Lower lobe of right lung (tissue), 2 donors: ENCODE measurements at regions not wholly inside any gene's neighbourhood (a gene's known extent, or its start where the extent isn't known, plus 50 kb on each side); places are given as distances from the start of the nearest gene placed in this dataset.

Source experiments
- ATAC-seq, 2 donors: fragments of 200-7000 bp; cut with Tn5 transposase; one replicate each; pipeline ENCODE4 v1.9.1; 2020 to 2022; ENCODE audit warnings: mild to moderate bottlenecking in 2 of 2, moderate library complexity in 2 of 2
- DNase-seq: peaks from one replicate; pipeline ENCODE4 v3.0.0-alpha.2; 2020
- H3K27ac ChIP-seq: fragments of 200-600 bp; one replicate; pipeline ENCODE4 v1.8.0; 2022
- H3K27me3 ChIP-seq: fragments of 200-600 bp; one replicate; pipeline ENCODE4 v1.8.0; 2022; ENCODE audit warnings: low read depth
- H3K36me3 ChIP-seq: fragments of 200-600 bp; one replicate; pipeline ENCODE4 v1.8.0; 2022; ENCODE audit warnings: mild to moderate bottlenecking
- H3K4me1 ChIP-seq: fragments of 200-600 bp; one replicate; pipeline ENCODE4 v1.8.0; 2022
- H3K4me3 ChIP-seq: fragments of 200-600 bp; one replicate; pipeline ENCODE4 v1.8.0; 2022; ENCODE audit warnings: mild to moderate bottlenecking
- H3K9me3 ChIP-seq: fragments of 200-600 bp; one replicate; pipeline ENCODE4 v1.8.0; 2022
- intact Hi-C: fragments of 100-400 bp; cut with DNase I; formaldehyde crosslinking; loops from one replicate; pipeline ENCODE4 v1.11.0; 2022
- TF ChIP-seq, protein P1 (sequence below): fragments of 200-600 bp; IDR thresholded peaks from one replicate; pipeline ENCODE4 v1.8.0; 2022; ENCODE audit warnings: antibody characterized with exemption, mild to moderate bottlenecking
- donor health status: DM: no; HTN: yes; CAD: no; lungs with severe emphysema.

DNA sequence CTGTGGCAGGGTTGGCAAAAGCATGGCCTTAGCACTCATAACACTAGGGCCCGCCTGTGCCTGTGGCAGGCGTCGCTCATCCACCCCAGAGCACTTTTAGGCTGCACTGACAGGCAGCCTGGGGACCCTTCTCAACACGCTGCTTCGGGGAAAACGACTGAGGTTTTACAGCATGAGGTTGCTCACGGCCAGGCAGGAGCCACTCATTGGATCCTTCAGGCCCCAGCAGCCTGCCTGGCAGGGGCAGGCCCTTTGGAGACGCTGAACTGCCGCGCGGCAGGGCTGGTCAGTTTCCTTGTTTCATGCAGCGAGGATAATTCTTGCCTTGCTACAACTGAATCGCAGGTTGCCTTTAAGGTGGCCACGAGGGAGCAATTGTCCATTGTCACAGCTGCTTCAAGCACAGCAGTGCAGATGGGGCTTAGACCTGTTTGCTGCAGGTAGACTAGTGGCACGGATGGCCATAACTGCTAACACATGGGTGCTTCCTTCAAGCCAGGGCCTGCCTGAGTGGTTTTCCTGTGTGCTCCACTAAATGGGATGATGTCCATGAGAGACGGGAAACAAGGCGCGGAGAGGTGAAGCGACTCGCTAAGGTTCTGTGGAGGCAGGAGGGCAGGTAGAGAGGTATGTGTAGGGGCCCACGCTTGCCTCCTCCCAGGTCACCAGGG, 49.9 kb upstream of the HS6ST1 start:
- intact Hi-C loops = no loop called here
- ATAC-seq (no peak), DNase-seq (no peak)
- H3K4me1 ChIP-seq = peaks cover 21% of the 10 kb centered on the region
- no peaks in the 10 kb centered on the region for H3K36me3 ChIP-seq
- H3K27me3 ChIP-seq = no peaks in the 10 kb centered on the region
- TF ChIP-seq, protein P1, sequence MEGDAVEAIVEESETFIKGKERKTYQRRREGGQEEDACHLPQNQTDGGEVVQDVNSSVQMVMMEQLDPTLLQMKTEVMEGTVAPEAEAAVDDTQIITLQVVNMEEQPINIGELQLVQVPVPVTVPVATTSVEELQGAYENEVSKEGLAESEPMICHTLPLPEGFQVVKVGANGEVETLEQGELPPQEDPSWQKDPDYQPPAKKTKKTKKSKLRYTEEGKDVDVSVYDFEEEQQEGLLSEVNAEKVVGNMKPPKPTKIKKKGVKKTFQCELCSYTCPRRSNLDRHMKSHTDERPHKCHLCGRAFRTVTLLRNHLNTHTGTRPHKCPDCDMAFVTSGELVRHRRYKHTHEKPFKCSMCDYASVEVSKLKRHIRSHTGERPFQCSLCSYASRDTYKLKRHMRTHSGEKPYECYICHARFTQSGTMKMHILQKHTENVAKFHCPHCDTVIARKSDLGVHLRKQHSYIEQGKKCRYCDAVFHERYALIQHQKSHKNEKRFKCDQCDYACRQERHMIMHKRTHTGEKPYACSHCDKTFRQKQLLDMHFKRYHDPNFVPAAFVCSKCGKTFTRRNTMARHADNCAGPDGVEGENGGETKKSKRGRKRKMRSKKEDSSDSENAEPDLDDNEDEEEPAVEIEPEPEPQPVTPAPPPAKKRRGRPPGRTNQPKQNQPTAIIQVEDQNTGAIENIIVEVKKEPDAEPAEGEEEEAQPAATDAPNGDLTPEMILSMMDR = no peak
- no peak overlapping the region for H3K27ac ChIP-seq
- no peaks in the 10 kb centered on the region for H3K9me3 ChIP-seq
- H3K4me3 ChIP-seq = no peak overlapping the region

DNA sequence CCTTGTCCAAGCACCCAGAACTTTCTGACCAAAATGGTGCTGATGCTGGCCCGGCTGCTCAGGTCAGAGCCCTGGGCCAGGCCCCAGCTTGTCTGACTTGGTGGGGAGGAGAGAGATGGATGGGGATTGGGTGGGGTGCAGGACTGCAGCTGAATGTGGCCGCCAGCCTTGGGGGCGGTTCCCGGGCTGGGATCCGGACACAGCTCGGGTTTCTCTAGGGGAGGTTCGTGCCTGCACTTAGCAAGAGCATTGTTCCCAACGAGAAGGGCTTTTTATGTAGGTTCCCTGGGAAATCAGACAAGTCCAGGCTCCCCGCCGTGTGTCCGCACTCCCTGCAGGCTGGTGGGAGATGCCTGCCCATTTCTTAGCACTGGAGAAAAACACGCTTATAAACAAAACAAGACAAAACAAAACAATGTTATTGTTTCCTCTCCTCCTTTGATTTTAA, 50.5 kb upstream of the HS6ST1 start:
- TF ChIP-seq, protein P1 = no peak
- Histone ChIP-seq H3K27ac (no peak overlapping the region), H3K4me3 (no peak overlapping the region), H3K27me3 (no peaks in the 10 kb centered on the region), H3K9me3 (no peaks in the 10 kb centered on the region), H3K36me3 (no peaks in the 10 kb centered on the region), H3K4me1 (peaks cover 21% of the 10 kb centered on the region)
- ATAC-seq (no peak), DNase-seq (no peak)
- intact Hi-C loops = no loop called here

DNA sequence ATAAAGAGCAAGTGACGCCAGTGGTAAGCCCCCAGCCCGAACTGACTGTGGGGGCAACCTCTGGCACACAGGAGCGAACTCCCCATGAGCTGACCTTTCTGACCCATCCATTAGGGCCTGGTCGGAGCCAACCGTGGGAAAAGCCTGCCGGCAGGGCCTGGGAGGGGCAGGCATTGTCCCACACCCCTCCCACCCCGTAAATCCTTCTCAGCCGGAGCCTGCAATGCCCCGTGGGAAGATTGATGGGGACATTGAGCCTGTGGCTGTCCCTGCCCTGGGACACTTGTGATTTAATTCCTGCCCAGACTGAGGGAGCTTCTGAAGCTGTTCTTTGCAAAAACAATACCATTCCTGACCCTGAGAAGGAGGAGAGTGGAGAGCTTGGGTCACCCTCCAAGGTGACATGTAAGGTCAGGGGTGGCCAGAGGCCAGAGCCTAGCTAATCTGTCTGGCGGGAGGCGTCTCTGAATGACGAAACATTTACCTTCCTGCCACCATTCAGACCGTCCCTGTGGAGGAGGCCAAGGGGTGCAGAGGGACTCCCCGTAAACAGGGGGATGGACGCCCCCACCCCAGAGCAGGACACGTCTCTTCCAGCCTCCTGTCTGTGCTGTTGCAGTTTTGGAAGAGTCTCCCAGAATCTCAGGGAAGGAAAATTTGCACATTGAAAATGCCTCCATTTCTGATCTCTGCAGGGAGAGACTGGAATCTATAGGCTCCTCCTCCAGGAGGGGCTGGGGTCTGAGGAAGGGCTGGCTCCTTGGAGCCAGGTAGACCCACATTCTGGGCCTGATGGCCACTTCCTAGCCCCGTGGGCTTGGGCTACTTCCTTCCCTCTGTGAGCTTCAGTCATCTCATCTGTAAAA, 51.2 kb upstream of the HS6ST1 start:
- intact Hi-C loops = no loop called here
- no peak for DNase-seq
- H3K27me3 ChIP-seq = no peaks in the 10 kb centered on the region
- H3K4me3 ChIP-seq = no peak overlapping the region
- H3K4me1 ChIP-seq = peaks cover 28% of the 10 kb centered on the region
- H3K9me3 ChIP-seq = no peaks in the 10 kb centered on the region
- TF ChIP-seq, protein P1 = no peak
- H3K36me3 ChIP-seq = no peaks in the 10 kb centered on the region
- peak overlapping the region; percentile 36 for H3K27ac ChIP-seq
- ATAC-seq = no peak

DNA sequence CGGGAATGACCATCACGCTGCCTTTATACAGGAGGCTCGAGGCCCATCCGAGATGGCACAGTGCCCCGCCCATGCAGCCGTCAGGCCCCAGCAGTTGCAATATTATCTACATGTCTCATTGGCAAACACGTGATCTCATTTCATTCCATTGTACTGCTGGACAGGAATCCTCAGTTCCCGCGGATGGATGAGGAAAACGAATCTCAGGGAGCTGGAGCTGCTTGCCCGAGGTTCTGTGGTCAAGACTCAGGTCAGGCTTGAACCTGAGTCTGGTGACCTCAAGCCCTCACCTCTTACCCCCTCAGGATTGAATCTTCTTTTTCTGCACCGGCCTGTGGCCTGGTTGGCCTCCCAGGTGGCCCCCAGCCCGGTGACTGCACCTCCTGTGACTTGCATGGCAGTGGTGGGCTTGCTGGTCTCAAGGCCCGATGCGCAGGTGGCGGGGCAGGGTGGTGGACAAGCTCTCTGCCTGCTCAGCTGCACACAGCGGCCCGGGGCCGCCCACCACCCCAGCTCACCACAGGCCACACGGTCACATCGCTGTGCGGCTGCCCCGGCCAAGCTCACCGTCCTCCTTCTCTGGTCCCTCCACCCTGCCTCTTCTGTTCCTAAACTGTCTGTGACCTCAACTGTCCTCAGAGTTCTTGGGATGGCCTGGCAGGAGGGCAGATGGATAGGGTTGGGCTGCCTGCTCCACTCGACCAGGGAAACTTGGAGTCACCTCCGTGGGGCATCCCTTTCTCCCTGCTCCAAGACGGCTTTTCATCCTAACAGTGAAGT, 52.0 kb upstream of the HS6ST1 start:
- intact Hi-C loops = no loop called here
- Histone ChIP-seq H3K27me3 (no peaks in the 10 kb centered on the region), H3K9me3 (no peaks in the 10 kb centered on the region), H3K27ac (no peak overlapping the region), H3K4me1 (peaks cover 30% of the 10 kb centered on the region), H3K4me3 (no peak overlapping the region), H3K36me3 (no peaks in the 10 kb centered on the region)
- DNase-seq (no peak), ATAC-seq (no peak)
- TF ChIP-seq, protein P1 = no peak

DNA sequence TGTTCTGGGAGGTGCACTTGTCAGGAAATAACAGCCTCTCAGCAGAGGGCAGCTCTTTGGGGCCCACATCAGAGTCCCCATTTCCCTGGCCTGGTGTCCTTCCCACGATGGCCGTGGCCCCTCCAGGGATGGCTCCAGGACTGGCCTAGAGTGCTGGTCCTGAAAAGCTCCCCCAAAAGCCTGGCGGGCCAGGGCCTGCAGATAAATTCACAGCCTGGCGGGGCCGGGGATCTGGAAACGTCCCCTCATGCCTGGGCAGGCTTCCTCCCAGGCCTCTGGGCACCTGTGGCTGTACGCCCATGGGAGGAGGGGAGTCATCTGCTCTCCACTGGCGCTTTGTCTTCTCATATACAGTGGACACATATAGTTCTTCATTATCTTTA, 52.6 kb upstream of the HS6ST1 start:
- TF ChIP-seq, protein P1 = no peak
- H3K9me3 ChIP-seq = no peaks in the 10 kb centered on the region
- ATAC-seq (no peak), DNase-seq (no peak)
- peaks cover 35% of the 10 kb centered on the region for H3K4me1 ChIP-seq
- intact Hi-C loops = no loop called here
- no peak overlapping the region for H3K4me3 ChIP-seq
- H3K27ac ChIP-seq = no peak overlapping the region
- no peaks in the 10 kb centered on the region for H3K36me3 ChIP-seq
- no peaks in the 10 kb centered on the region for H3K27me3 ChIP-seq
